Osteocyte (in vitro differentiated cells): ENCODE measurements at regions not wholly inside any gene's neighbourhood (a gene's known extent, or its start where the extent isn't known, plus 50 kb on each side); places are given as distances from the start of the nearest gene placed in this dataset.
A peak's percentile ranks its signal among the peaks of the same experiment; 100 is the strongest.

Experiments used
- DNase-seq: peaks from one replicate; pipeline ENCODE4 v3.0.0; 2021; ENCODE audit warnings: mixed read lengths; ENCODE audit not compliant: unreplicated experiment; ENCODE audit errors: extremely low spot score
- H3K27ac Mint-ChIP-seq: one replicate; pipeline ENCODE4 v1.8.0; 2021; ENCODE audit warnings: mild to moderate bottlenecking, mixed read lengths; ENCODE audit not compliant: unreplicated experiment
- H3K27me3 Mint-ChIP-seq: one replicate; pipeline ENCODE4 v1.8.0; 2021; ENCODE audit warnings: mixed read lengths; ENCODE audit not compliant: unreplicated experiment
- H3K36me3 Mint-ChIP-seq: one replicate; pipeline ENCODE4 v1.8.0; 2021; ENCODE audit warnings: mixed read lengths; ENCODE audit not compliant: unreplicated experiment
- H3K4me1 Mint-ChIP-seq: one replicate; pipeline ENCODE4 v1.8.0; 2021; ENCODE audit warnings: mixed read lengths; ENCODE audit not compliant: unreplicated experiment
- H3K4me3 Mint-ChIP-seq: one replicate; pipeline ENCODE4 v1.8.0; 2021; ENCODE audit warnings: mild to moderate bottlenecking, moderate library complexity, mixed read lengths; ENCODE audit not compliant: unreplicated experiment
- H3K9me3 Mint-ChIP-seq: one replicate; pipeline ENCODE4 v1.8.0; 2021; ENCODE audit warnings: mixed read lengths; ENCODE audit not compliant: unreplicated experiment
- TF ChIP-seq, protein P1 (sequence below): fragments of 200-600 bp; sonication (generic); IDR thresholded peaks from 2 replicates; pipeline ENCODE4 v1.5.0; 2021; ENCODE audit warnings: antibody characterized with exemption, mild to moderate bottlenecking, moderate library complexity

DNA sequence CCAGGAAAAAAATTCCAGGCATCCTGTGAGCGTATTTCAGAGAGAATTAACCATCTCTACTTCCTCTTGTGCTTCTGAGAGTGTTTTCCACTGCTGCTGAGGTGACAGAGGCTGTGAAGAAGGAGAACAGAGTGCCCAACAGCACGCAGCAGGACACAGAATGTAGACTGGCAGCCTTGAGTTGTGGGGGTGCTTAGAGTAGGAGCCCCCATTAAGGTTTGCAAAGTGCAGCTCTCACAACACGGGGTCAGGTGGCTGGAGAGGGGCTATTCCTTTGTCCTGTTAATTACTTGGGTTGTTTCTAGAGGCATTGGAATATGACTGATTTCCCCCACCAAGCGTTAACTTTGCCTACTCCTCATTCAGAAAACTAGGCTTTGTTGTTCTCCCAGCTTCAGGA lies 370.6 kb downstream of the TSHZ3 start:
- Mint-ChIP-seq H3K9me3 (peaks cover 13% of the 10 kb centered on the region), H3K27ac (no peak overlapping the region), H3K36me3 (no peaks in the 10 kb centered on the region), H3K4me1 (no peaks in the 10 kb centered on the region), H3K4me3 (no peak overlapping the region), H3K27me3 (peaks cover 7% of the 10 kb centered on the region)
- TF ChIP-seq, protein P1, sequence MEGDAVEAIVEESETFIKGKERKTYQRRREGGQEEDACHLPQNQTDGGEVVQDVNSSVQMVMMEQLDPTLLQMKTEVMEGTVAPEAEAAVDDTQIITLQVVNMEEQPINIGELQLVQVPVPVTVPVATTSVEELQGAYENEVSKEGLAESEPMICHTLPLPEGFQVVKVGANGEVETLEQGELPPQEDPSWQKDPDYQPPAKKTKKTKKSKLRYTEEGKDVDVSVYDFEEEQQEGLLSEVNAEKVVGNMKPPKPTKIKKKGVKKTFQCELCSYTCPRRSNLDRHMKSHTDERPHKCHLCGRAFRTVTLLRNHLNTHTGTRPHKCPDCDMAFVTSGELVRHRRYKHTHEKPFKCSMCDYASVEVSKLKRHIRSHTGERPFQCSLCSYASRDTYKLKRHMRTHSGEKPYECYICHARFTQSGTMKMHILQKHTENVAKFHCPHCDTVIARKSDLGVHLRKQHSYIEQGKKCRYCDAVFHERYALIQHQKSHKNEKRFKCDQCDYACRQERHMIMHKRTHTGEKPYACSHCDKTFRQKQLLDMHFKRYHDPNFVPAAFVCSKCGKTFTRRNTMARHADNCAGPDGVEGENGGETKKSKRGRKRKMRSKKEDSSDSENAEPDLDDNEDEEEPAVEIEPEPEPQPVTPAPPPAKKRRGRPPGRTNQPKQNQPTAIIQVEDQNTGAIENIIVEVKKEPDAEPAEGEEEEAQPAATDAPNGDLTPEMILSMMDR, result no peak
- no peak for DNase-seq

DNA sequence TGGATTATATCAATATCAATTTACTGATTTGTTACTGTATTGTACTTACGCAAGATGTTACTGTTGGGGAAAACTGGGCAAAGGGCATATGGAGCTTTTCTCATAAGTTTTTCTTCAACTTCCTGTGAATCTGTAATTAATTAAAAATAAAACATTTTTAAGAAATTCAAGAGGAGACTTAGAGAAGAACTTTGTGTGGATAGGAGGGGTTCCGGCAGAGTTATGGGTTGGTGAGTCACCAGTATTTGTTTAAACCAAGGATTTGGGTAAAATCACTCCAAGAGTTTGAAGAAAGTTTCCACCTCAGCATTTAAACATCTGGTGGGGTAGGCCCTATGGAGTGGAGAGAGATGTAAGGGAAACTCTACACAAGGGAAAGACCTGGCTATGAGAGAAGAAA lies 379.6 kb downstream of the TSHZ3 start:
- H3K4me3 Mint-ChIP-seq, result no peak overlapping the region
- H3K4me1 Mint-ChIP-seq, result no peaks in the 10 kb centered on the region
- H3K27ac Mint-ChIP-seq, result no peak overlapping the region
- no peaks in the 10 kb centered on the region for H3K9me3 Mint-ChIP-seq
- no peaks in the 10 kb centered on the region for H3K36me3 Mint-ChIP-seq
- DNase-seq, result no peak
- no peaks in the 10 kb centered on the region for H3K27me3 Mint-ChIP-seq
- TF ChIP-seq, protein P1, result no peak

- Mint-ChIP-seq H3K9me3 (no peaks in the 10 kb centered on the region), H3K4me3 (no peak overlapping the region), H3K36me3 (no peaks in the 10 kb centered on the region), H3K4me1 (no peaks in the 10 kb centered on the region), H3K27me3 (no peaks in the 10 kb centered on the region), H3K27ac (no peak overlapping the region)
- TF ChIP-seq, protein P1, result no peak
- no peak for DNase-seq
These were observed 380.3 kb downstream of the TSHZ3 start for GRCh38 chr19:30968841-30969399.

GRCh38 chr19:30968210-30968609 lies 381.0 kb downstream of the TSHZ3 start:
- no peak overlapping the region for H3K4me3 Mint-ChIP-seq

DNA sequence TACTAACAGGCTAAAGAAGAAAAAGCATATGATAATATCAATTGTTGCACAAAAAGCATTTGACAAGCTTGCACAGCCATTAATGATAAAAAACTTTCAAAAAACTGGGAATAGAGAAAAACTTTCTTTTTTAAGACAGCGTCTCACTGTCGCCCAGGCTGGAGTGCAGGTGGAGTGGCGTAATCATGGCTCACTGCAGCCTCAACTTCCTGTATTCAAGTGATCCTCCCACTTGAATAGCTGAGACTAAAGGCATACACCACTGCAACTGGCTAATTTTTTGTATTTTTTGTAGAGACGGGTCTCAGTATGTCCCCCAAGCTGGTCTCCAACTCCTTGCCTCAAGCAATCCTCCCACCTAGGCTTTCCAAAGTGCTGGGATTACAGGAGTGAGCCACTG lies 382.8 kb downstream of the TSHZ3 start:
- H3K4me3 Mint-ChIP-seq, result no peak overlapping the region
- no peak for DNase-seq
- H3K4me1 Mint-ChIP-seq, result no peaks in the 10 kb centered on the region
- no peaks in the 10 kb centered on the region for H3K36me3 Mint-ChIP-seq
- TF ChIP-seq, protein P1, result no peak
- H3K9me3 Mint-ChIP-seq, result no peaks in the 10 kb centered on the region
- no peaks in the 10 kb centered on the region for H3K27me3 Mint-ChIP-seq
- no peak overlapping the region for H3K27ac Mint-ChIP-seq

More at GRCh38 chr19:30968210-30968609, 381.0 kb downstream of the TSHZ3 start:
- Mint-ChIP-seq H3K4me1 (no peaks in the 10 kb centered on the region), H3K27ac (no peak overlapping the region), H3K27me3 (no peaks in the 10 kb centered on the region), H3K9me3 (no peaks in the 10 kb centered on the region), H3K36me3 (no peaks in the 10 kb centered on the region)
- no peak for DNase-seq
- TF ChIP-seq, protein P1, result peak; percentile 11
